Hematopoietic multipotent progenitor cell treated with erythropoietin and hydrocortisone succinate and interleukin-3 and kit ligand, for 8 days (in vitro differentiated cells): ENCODE measurements at regions not wholly inside any gene's neighbourhood (a gene's known extent, or its start where the extent isn't known, plus 50 kb on each side); places are given as distances from the start of the nearest gene placed in this dataset.
"Not testable (repeated sequence)": the region's sequence is repeated elsewhere in the genome, so short reads cannot be mapped to it uniquely, and the experiment has no call there.

ENCODE experiments used
- DNase-seq: peaks from one replicate; pipeline ENCODE4 v3.0.0-alpha.2; 2015

DNA sequence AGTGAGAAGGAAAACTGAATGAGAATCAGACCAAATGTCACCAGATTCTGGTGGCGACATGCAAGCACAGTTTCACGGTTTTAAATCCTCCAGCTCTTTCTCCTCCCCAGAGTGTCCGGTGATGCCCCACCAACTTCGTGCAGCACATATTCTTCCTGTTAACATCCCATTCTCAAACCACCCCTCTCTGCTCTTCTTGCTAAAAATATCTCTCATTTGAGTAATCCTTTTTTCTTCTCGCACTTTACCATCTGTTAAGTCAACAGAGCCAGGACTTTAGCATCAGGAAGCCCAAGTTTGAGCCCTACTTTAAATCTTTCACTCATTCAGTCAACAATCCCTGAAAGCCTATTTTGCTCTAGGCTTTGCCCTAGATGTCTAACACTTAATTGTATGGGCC, 68.2 kb upstream of the VGLL4 start:
- DNase-seq, result no peak

DNA sequence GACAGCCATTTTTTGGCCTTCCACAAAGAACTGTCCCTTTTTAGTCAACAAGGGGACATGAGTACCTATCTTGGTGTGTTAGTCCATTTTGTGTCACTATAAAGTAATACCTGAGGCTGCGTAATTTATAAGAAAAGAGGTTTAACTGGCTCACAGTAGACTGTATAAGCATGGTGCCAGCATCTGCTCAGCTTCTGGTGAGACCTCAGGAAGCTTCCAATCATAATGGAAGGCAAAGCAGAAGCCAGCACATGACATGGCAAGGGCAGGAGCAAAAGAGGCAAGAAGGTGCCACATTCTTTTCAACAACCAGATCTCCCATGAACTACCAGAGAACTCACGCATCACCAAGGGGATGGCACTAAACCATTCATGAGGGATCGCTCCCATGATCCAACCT, 66.1 kb upstream of the VGLL4 start:
- DNase-seq, result no peak

DNA sequence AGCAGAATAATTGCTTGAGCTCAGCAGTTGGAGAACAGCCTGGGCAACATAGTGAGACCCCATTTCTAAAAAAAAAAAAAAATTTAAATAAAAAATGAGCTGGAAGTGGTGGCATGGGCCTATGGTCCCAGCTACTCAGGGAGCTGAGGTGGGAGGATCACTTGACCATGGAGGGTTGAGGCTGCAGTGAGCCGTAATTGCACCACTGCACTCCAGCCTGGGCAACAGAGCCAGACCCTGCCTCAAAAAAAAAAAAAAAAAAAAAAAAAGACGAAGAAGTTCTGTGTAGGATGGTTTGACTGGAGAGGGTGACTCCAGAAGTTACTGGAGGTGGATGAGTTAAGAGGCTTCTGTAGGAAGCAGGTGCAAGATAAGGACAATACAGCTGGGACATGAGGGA, 63.4 kb upstream of the VGLL4 start:
- DNase-seq, result not testable (repeated sequence)

DNA sequence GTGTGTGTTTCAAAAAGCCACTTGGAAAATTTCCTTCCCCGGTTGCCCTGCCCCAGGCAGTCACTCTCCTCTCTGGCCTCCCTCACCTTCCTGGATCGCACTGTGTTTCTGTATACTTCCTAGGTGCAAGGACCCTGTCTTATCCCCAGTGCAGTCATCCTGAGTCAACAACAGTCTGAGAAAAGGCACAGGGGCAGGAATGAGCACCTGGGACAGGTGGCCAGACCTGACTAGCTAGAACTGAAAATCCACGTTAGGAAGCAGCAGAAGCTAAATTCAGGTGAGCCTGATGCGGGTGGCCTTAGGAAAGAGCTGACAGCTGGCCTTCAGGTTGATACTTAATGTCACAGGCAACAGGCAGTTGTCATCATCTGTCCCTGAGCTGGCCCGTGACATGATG, 62.9 kb upstream of the VGLL4 start:
- no peak for DNase-seq

DNA sequence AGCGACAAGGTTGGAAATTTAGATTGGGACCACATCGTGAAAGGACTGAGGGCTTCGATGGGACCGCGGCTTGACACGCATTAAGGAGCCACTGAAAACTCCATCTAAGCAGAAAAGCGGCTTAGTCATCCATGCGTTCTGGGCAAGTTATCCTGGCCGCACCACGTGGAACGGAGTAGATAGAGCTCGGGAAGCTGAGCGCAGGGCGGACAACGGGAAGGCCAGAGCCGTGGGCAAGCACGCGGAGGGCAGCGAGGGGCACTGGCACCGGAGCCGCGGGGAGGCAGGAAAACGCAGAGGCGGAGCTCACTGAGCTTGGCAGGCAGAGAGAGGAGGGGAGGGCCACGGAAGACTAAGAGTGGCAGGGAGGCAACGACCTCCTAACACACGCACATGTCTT, 61.3 kb upstream of the VGLL4 start:
- DNase-seq, result no peak

DNA sequence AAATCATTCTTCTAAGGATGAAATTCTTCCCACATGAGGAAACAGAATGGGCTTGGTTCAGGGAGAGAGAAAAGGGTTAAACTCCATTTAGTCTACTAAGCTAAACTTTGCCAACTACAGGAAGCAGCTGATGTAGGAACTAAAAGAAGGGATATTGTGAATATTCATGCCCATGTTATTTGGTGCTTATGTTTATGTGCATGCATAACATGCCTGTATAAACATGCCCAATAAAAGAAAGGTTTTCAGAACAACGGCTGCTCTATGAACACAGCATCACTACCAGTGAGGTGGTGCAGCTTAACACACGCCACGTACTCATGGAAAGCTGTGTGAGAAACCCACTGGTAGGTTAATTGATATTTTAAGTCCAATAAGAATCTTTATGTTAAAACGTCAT, 59.4 kb upstream of the VGLL4 start:
- no peak for DNase-seq

DNA sequence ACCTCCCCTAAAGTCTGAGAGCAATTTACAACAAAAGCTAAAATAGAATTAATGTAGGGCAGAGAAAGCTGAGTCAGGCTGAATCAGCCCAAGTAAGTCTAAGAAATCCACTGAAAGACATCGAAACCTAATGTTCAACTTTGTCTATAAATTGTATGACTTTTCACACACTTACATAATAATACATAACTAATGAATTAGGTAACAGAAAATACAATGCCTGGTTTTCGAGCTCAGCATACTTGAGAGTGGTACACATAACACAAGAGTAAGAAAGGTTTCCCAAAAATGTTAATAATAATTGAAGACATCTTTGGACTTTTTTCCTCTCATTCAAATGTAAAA, 55.3 kb upstream of the VGLL4 start:
- DNase-seq, result no peak

DNA sequence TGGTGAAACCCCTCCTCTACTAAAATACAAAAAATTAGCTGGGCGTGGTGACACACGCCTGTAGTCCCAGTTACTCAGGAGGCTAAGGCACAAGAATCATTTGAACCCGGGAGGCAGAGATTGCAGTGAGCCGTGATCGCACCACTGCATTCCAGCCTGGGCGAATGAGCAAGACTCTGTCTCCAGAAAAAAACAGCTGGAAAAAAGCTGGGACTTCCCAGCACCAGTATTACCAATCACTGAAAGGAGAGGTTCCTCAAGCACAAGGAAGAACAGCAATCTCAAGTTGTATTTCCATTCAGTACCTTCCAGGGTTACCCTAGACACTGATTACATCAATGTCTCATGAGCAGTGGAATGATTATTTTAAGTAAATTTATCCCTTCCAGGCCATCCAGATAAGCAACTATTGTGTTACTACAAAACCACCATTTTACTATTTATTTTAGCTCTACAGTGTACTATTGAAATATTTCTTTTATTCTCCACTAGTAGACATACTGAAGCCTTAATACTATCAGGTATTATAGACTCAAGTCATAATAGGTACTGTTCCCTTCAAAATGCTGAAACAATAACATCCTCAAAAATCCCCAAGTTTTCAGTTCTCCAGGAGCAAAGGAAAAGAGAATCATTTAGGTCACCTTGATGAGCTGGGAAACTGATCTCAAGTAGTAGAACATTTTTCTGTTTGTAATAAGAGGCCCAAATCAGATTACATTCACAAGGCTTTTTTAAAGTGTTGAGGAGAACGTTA, 54.8 kb upstream of the VGLL4 start:
- no peak for DNase-seq

DNA sequence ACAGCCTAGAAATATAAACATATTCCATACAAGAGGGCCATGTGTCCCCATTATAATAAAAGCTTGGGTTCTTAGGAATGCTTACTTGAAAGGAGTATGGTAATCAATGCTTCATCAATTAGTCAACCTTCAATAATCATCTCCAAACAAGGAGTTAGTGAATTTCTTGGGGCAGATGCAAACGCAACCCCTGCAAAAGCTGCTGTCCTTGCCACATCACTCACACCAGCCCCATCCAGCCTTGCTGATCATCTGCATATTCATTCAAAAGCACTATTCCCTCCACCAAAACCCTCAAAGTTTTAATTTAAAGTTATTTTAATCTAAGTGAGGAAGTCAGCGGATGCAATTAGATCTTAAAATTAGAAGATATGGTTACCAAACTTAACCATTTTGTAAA, 54.0 kb upstream of the VGLL4 start:
- no peak for DNase-seq

DNA sequence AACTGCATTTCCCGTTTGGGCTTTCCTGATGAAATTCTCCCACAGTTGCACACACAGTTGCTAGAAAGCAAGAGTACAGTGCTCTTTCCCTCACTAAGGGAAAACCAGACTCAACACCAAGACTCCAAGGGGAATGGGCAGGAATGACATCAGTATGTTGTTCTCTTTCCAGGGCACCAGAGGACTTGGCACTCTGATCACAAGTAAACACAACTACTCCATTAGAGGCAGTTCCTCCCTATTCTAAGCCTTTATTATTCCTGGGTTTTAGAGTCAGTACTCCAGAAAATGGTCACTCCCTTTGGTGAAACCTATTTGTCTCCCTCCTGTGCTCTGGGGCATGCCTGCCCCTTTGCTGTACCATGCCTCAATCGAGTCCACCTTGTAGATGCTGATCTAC, 52.3 kb upstream of the VGLL4 start:
- no peak for DNase-seq
